Adrenal gland (tissue), 9 donors: ENCODE measurements at regions not wholly inside any gene's neighbourhood (a gene's known extent, or its start where the extent isn't known, plus 50 kb on each side); places are given as distances from the start of the nearest gene placed in this dataset.

Experiments used
- DNase-seq, 7 donors: peaks; one replicate each; pipeline ENCODE4 v3.0.0-alpha.2; 2019 to 2020
- H3K27ac ChIP-seq, 5 donors: fragments of 200-600 bp; sonication (generic) in 4 of 5; 1 replicate in 3 of 5; 2 replicates in 2 of 5; pipeline versions ENCODE4 v1.5.1 to v1.8.0; 2016 to 2020; ENCODE audit warnings: mild to moderate bottlenecking in 1 of 5
- H3K27me3 ChIP-seq: fragments of 200-600 bp; 2 replicates; pipeline ENCODE4 v1.8.0; 2021
- H3K36me3 ChIP-seq, 2 donors: fragments of 200-600 bp; replicated peaks in 1 of 2; 1 replicate in 1 of 2; 2 replicates in 1 of 2; pipeline versions ENCODE4 v1.5.1 to v1.8.0; 2018 to 2022
- H3K4me1 ChIP-seq, 2 donors: fragments of 200-600 bp; replicated peaks in 1 of 2; 1 replicate in 1 of 2; 2 replicates in 1 of 2; pipeline versions ENCODE4 v1.5.1 to v1.8.0; 2018 to 2021
- H3K4me3 ChIP-seq, 4 donors: fragments of 200-600 bp; sonication (generic) in 3 of 4; one replicate each; pipeline ENCODE4 v1.5.1; 2016 to 2018
- H3K9me3 ChIP-seq, 3 donors: fragments of 200-600 bp; sonication (generic) in 1 of 3; replicated peaks in 1 of 3; 1 replicate in 2 of 3; 2 replicates in 1 of 3; pipeline versions ENCODE4 v1.5.1 to v1.8.0; 2016 to 2021
- CTCF ChIP-seq, 6 experiments: fragments of 450-650 bp in 4 of 6; fragments of 200-600 bp in 2 of 6; sonication (generic) in 1 of 6; IDR thresholded peaks; 1 replicate in 5 of 6; 2 replicates in 1 of 6; pipeline versions ENCODE4 v1.5.1 to v1.8.0; 2016 to 2021; ENCODE audit warnings: antibody characterized with exemption in 6 of 6, mild to moderate bottlenecking in 2 of 6, moderate library complexity in 1 of 6
- POLR2A ChIP-seq, 2 donors: fragments of 450-650 bp; IDR thresholded peaks; one replicate each; pipeline ENCODE4 v1.6.1; 2017; ENCODE audit warnings: antibody characterized with exemption in 2 of 2, mild to moderate bottlenecking in 2 of 2, moderate library complexity in 1 of 2
- WGBS, 4 donors: extraction: QIAGEN DNeasy Blood & Tissue Kit in 2 of 4; methylation state at CpG; one replicate each; pipeline versions ENCODE4 v1.1.5 to v1.1.7; 2013 to 2017; 5-methylcytosine and 5-hydroxymethylcytosine counted together
- intact Hi-C, 2 donors: fragments of 100-400 bp; cut with DNase I; formaldehyde crosslinking; loops; one replicate each; pipeline versions ENCODE4 v1.14.1 to v1.15.0; 2022 to 2023
- donor health status: healthy with polysubstance abuse.
- donor health status: Bipolar disorder and iron deficiency.
- donor health status: DM: yes; HTN: yes; CAD: no.
- donor health status: DM: no; HTN: no; CAD: no.
- donor health status: DM: no; HTN: no; CAD: no.

- DNase-seq = no peak
- H3K36me3 ChIP-seq = no peaks in the 10 kb centered on the region
- H3K9me3 ChIP-seq = no peaks in the 10 kb centered on the region
- H3K27me3 ChIP-seq = no peaks in the 10 kb centered on the region
- H3K27ac ChIP-seq = no peak overlapping the region
- no peaks in the 10 kb centered on the region for H3K4me1 ChIP-seq
- WGBS, 4 donors = 70 to 85% (median 81%) methylated on average over 2 of the region's 2 CpGs
- TF ChIP-seq CTCF (IDR thresholded peaks at IDR 0.05) (no peak), POLR2A (IDR thresholded peaks at IDR 0.05) (no peak)
- intact Hi-C loops = no loop called here
- H3K4me3 ChIP-seq = no peak overlapping the region
Observed at GRCh38 chr2:107466241-107466640, 360.5 kb upstream of the RGPD4 start.

- Histone ChIP-seq H3K27ac (no peak overlapping the region), H3K4me1 (no peaks in the 10 kb centered on the region), H3K36me3 (no peaks in the 10 kb centered on the region), H3K27me3 (no peaks in the 10 kb centered on the region), H3K4me3 (no peak overlapping the region), H3K9me3 (no peaks in the 10 kb centered on the region)
- no peak for TF ChIP-seq POLR2A (IDR thresholded peaks at IDR 0.05)
- no peak for TF ChIP-seq CTCF (IDR thresholded peaks at IDR 0.05)
- WGBS, 4 donors = 49 to 59% (median 55%) methylated on average over 4 of the region's 4 CpGs
- intact Hi-C loops = no loop called here
- no peak for DNase-seq
Observed at GRCh38 chr2:107466984-107467773, 359.5 kb upstream of the RGPD4 start.

GRCh38 chr2:107469437-107469995, 357.2 kb upstream of the RGPD4 start:
- intact Hi-C loops = no loop called here
- Histone ChIP-seq H3K36me3 (no peaks in the 10 kb centered on the region), H3K27ac (no peak overlapping the region), H3K27me3 (no peaks in the 10 kb centered on the region), H3K9me3 (no peaks in the 10 kb centered on the region), H3K4me3 (no peak overlapping the region), H3K4me1 (no peaks in the 10 kb centered on the region)
- WGBS, 4 donors = 90 to 93% (median 91%) methylated on average over 7 to 34 of the region's 34 CpGs
- DNase-seq = no peak
- TF ChIP-seq CTCF (IDR thresholded peaks at IDR 0.05) (no peak), POLR2A (IDR thresholded peaks at IDR 0.05) (no peak)

GRCh38 chr2:107473150-107473549, 353.5 kb upstream of the RGPD4 start:
- no peak overlapping the region for H3K27ac ChIP-seq
- H3K27me3 ChIP-seq = no peaks in the 10 kb centered on the region
- H3K9me3 ChIP-seq = no peaks in the 10 kb centered on the region
- no peaks in the 10 kb centered on the region for H3K4me1 ChIP-seq
- intact Hi-C loops = no loop called here
- no peak overlapping the region for H3K4me3 ChIP-seq
- TF ChIP-seq CTCF (IDR thresholded peaks at IDR 0.05) (no peak), POLR2A (IDR thresholded peaks at IDR 0.05) (no peak)
- H3K36me3 ChIP-seq = no peaks in the 10 kb centered on the region
- DNase-seq = no peak
